ENCODE measurements at regions not wholly inside any gene's neighbourhood (a gene's known extent, or its start where the extent isn't known, plus 50 kb on each side); places are given as distances from the start of the nearest gene placed in this dataset.
A peak's percentile ranks its signal among the peaks of the same experiment; 100 is the strongest.

- peak in 3 of 4 experiments; percentile 45 to 63 (median 46) for TF ChIP-seq CTCF (IDR thresholded peaks at IDR 0.05)
- TF ChIP-seq POLR2A (IDR thresholded peaks at IDR 0.05), result no peak
- TF ChIP-seq POLR2AphosphoS5 (IDR thresholded peaks at IDR 0.05), result no peak
These were observed 276.6 kb downstream of the RPLP1 start for GRCh38 chr15:69729167-69729748.

All from prostate gland (tissue), 2 donors.